Neutrophil (primary cell): ENCODE measurements at regions not wholly inside any gene's neighbourhood (a gene's known extent, or its start where the extent isn't known, plus 50 kb on each side); places are given as distances from the start of the nearest gene placed in this dataset.
"Not testable (repeated sequence)": the region's sequence is repeated elsewhere in the genome, so short reads cannot be mapped to it uniquely, and the experiment has no call there.

ENCODE experiments used
- H3K27ac ChIP-seq: fragments of 200-600 bp; sonication (generic); 2 replicates; pipeline ENCODE4 v1.5.1; 2016; ENCODE audit warnings: mild to moderate bottlenecking, moderate library complexity
- H3K27me3 ChIP-seq: fragments of 200-600 bp; sonication (generic); 2 replicates; pipeline ENCODE4 v1.6.0; 2016; ENCODE audit warnings: mild to moderate bottlenecking
- H3K36me3 ChIP-seq: fragments of 200-600 bp; sonication (generic); 2 replicates; pipeline ENCODE4 v1.5.1; 2017
- H3K4me1 ChIP-seq, 2 experiments: fragments of 200-600 bp in 1 of 2; sonication (generic) in 1 of 2; 1 replicate in 1 of 2; 2 replicates in 1 of 2; pipeline versions ENCODE4 v1.5.1 to v1.6.1; 2013 to 2016; ENCODE audit warnings: low read depth in 1 of 2, low read length in 1 of 2, mild to moderate bottlenecking in 1 of 2, moderate library complexity in 1 of 2; ENCODE audit not compliant: control insufficient read depth in 1 of 2, insufficient read depth in 1 of 2
- H3K4me3 ChIP-seq, 2 experiments: fragments of 200-600 bp in 1 of 2; sonication (generic) in 1 of 2; 1 replicate in 1 of 2; 2 replicates in 1 of 2; pipeline ENCODE4 v1.5.1; 2013 to 2016; ENCODE audit warnings: low read depth in 1 of 2, low read length in 1 of 2, mild to moderate bottlenecking in 1 of 2, moderate library complexity in 1 of 2
- H3K9me3 ChIP-seq: fragments of 200-600 bp; sonication (generic); 2 replicates; pipeline ENCODE4 v1.5.1; 2016
- TF ChIP-seq, protein P1 (sequence below): fragments of 200-600 bp; sonication (generic); IDR thresholded peaks from 2 replicates; pipeline ENCODE4 v1.5.1; 2016; ENCODE audit warnings: antibody characterized with exemption

DNA sequence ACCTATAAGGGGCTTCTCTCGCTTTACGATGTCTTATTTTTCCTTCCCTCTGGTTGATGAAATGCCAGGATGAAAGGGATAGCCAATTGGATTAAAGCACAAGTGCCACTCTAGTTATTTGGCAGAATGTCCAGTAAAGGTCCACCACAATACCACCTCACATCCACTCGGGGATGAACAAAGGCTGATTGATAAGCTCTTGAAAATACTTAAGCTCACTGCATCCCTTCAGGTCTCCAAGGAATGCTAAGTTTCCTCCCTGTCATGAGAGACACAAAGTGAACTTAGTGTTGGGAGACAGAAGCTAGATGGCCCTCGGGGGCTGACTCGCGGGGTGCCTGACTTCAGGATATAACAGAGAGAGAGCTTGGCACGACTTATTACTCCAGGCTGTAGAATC lies 185.9 kb upstream of the ZNF644 start:
- H3K4me3 ChIP-seq, H3K4me1 ChIP-seq: not testable (repeated sequence)

DNA sequence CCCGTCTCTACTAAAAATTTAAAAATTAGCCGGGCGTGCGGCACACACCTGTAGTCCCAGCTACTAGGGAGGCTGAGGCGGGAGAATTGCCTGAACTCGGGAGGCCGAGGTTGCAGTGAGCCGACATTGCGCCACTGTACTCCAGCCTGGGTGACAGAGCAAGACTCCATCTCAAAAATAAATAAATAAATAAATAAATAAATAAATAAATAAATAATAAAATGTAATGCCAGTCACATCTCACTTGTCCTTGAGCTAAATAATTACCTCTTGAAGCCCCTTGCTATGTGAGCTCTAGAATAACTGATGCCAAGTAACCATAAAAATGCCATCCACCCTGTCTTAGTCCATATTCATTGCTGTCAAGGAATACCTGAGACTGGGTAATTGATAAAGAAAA lies 182.3 kb upstream of the ZNF644 start:
- not testable (repeated sequence) for H3K27ac ChIP-seq, H3K9me3 ChIP-seq, H3K4me1 ChIP-seq, H3K27me3 ChIP-seq, H3K4me3 ChIP-seq, H3K36me3 ChIP-seq

More for the DNA sequence above, 185.9 kb upstream of the ZNF644 start:
- H3K36me3 ChIP-seq, H3K27me3 ChIP-seq, H3K9me3 ChIP-seq, H3K27ac ChIP-seq: not testable (repeated sequence)

DNA sequence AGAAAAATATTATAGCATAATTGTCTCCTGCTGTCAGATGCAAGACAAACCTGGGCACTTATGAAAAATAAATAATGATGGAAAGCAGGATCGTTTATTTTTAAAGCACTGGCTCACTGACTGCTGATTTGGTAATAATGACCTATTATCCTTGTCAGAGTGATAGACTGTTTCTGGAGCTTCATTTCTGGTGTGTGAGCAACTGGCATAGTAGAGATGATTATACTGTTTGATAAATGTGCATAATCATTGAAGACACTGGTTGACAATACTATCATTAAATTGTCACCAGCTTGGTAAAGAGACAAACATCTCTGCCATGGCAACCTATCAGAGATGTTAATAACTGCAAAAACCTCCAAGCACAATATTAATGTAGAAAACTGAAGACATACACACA lies 179.9 kb upstream of the ZNF644 start:
- H3K9me3 ChIP-seq = no peaks in the 10 kb centered on the region
- no peaks in the 10 kb centered on the region for H3K36me3 ChIP-seq
- TF ChIP-seq, protein P1, sequence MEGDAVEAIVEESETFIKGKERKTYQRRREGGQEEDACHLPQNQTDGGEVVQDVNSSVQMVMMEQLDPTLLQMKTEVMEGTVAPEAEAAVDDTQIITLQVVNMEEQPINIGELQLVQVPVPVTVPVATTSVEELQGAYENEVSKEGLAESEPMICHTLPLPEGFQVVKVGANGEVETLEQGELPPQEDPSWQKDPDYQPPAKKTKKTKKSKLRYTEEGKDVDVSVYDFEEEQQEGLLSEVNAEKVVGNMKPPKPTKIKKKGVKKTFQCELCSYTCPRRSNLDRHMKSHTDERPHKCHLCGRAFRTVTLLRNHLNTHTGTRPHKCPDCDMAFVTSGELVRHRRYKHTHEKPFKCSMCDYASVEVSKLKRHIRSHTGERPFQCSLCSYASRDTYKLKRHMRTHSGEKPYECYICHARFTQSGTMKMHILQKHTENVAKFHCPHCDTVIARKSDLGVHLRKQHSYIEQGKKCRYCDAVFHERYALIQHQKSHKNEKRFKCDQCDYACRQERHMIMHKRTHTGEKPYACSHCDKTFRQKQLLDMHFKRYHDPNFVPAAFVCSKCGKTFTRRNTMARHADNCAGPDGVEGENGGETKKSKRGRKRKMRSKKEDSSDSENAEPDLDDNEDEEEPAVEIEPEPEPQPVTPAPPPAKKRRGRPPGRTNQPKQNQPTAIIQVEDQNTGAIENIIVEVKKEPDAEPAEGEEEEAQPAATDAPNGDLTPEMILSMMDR = no peak
- H3K27me3 ChIP-seq = peaks cover 16% of the 10 kb centered on the region
- no peak overlapping the region for H3K4me3 ChIP-seq
- no peaks in the 10 kb centered on the region for H3K4me1 ChIP-seq
- no peak overlapping the region for H3K27ac ChIP-seq

DNA sequence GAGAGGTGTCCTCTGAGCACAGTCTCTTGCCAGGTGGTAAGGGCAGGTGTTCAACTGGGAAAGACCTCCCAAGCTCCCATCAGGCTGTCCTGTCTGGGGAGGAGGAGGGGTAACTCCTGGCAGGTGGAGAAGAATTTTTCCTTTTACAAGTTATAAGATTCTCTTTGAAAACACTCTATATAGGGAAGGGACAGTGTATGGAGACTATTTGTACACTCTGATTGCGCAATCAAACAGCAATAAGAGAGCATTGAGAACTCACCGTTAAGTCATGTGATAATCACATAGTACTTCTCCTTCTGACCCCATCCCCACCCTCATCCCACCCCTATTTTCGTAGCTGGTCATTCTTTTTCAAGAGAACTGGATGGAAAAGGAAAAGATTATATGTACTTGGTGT lies 179.3 kb upstream of the ZNF644 start:
- Histone ChIP-seq H3K36me3 (no peaks in the 10 kb centered on the region), H3K27ac (no peak overlapping the region), H3K4me3 (no peak overlapping the region), H3K4me1 (no peaks in the 10 kb centered on the region), H3K9me3 (no peaks in the 10 kb centered on the region), H3K27me3 (peaks cover 22% of the 10 kb centered on the region)
- TF ChIP-seq, protein P1 = no peak

DNA sequence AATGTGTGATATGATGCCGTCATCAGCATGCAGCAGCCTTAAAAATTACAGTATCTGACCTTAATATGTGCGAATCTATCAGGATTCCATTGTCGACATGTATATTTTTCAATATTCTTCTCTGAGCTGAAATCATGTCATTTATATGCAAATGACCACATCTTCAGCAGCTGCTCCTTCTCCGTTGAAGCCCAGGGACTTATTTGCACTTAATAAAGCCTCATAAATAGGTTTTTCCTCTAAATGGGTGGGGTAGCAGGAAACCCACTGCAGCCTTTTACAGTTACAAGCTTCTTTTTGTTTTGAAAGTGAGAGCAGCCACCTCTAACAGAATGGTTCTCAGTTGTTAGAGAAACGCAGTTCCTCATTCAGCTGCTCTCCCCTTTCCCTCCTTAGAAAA lies 178.8 kb upstream of the ZNF644 start:
- Histone ChIP-seq H3K36me3 (no peaks in the 10 kb centered on the region), H3K4me3 (no peak overlapping the region), H3K4me1 (no peaks in the 10 kb centered on the region), H3K9me3 (no peaks in the 10 kb centered on the region), H3K27me3 (peaks cover 26% of the 10 kb centered on the region), H3K27ac (no peak overlapping the region)
- TF ChIP-seq, protein P1 = no peak

DNA sequence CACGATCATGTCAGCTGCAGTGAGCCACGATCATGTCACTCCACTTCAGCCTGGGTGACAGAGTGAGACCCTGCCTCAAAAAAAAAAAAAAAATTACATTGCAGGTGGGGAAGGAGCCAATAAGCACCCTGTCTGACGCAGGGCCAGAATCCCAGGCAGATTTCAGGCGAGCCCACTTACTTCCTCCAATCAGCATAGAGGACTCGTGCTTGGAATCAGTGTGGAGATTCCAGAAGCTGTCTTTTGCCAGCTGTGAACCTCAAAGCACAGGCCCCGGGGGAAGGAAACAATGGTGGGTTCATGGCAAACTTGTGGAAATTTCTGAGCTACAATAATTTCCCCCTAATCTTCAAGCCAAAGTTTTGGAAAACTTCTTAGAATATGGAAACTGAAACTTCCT lies 178.2 kb upstream of the ZNF644 start:
- H3K4me3 ChIP-seq = no peak overlapping the region
- TF ChIP-seq, protein P1 = no peak
- no peaks in the 10 kb centered on the region for H3K36me3 ChIP-seq

DNA sequence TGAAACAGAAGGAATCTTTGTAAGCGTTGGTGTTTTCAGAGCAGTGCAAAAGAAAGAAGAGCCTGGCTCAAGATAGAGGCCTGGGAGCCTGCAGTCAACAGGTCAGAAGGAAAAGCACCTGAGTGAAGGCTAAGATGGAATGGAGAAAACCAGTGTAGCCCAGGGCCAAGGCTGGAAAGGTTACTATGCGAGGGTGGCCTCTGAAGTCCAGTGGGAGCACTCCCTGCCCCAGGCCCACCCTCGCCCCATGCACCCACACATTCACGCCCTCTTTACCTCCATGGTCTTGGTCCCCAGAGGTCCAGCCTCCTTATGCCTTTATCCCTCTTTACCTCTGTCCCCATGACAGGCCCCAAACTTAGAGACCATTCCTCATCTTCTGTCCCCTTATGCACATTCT lies 169.2 kb upstream of the ZNF644 start:
- peaks cover 17% of the 10 kb centered on the region for H3K27me3 ChIP-seq

More for the DNA sequence above, 178.2 kb upstream of the ZNF644 start:
- Histone ChIP-seq H3K9me3 (no peaks in the 10 kb centered on the region), H3K27ac (no peak overlapping the region), H3K4me1 (no peaks in the 10 kb centered on the region), H3K27me3 (peaks cover 22% of the 10 kb centered on the region)

More for the DNA sequence above, 169.2 kb upstream of the ZNF644 start:
- Histone ChIP-seq H3K27ac (no peak overlapping the region), H3K4me1 (no peaks in the 10 kb centered on the region), H3K4me3 (no peak overlapping the region), H3K36me3 (no peaks in the 10 kb centered on the region), H3K9me3 (no peaks in the 10 kb centered on the region)
- TF ChIP-seq, protein P1 = no peak
